ENCODE measurements at regions not wholly inside any gene's neighbourhood (a gene's known extent, or its start where the extent isn't known, plus 50 kb on each side); places are given as distances from the start of the nearest gene placed in this dataset.

DNA sequence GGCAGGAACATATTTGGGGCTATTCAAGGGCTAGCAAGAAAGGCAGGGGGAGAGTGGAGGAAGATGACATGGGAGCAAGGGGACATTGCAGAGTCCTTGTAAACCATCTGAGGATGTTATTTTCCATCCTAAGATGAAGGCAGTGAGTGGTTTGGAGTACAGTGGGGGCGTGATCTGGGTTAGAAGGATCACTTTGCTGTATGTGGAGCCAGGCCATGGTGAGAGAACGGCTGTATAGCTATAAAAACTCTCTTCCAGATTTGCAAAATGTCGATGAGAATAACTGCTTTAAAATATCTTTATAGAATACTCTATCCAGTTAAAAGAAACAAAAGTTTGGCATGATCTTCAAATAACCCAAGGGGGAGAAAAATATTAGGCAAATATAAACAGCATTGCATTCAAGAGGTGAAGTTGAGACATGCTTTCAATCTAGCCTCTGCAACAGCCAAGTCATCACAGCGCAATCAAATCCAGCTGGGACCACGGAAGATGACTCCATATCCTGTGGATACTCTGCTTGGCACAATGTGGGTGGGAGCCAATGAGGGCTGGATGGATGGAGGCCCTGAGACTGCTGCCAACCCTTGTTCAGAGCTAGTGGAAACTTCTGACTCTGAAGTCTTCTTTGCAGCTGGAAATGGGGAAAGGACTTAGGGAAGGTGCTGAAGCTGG, 111.5 kb upstream of the BASP1 start:
- ATAC-seq, result no peak
- Histone ChIP-seq H3K27ac (ENCODE audit: extremely low read depth, low read depth, low read length) (no peak overlapping the region), H3K27me3 (ENCODE audit: control insufficient read depth in 2 of 2, insufficient read depth in 2 of 2, low read length in 2 of 2) (no peaks in the 10 kb centered on the region), H3K79me2 (ENCODE audit: control insufficient read depth, insufficient read depth, low read length) (no peaks in the 10 kb centered on the region), H3K9me3 (replicated peaks; ENCODE audit: control insufficient read depth, insufficient read depth, low read depth, low read length) (no peaks in the 10 kb centered on the region), H3K4me3 (no peak overlapping the region), H4K20me1 (replicated peaks; ENCODE audit: control insufficient read depth, insufficient read depth, low read length) (no peaks in the 10 kb centered on the region), H3K36me3 (ENCODE audit: control insufficient read depth, insufficient read depth, low read length) (no peaks in the 10 kb centered on the region), H2AFZ (ENCODE audit: low read depth, low read length) (no peak overlapping the region), H3K4me2 (ENCODE audit: insufficient read depth, low read length) (no peak overlapping the region), H3K9ac (ENCODE audit: insufficient read depth in 1 of 2, low read depth in 2 of 2, low read length in 2 of 2) (no peak overlapping the region), H3K9me1 (ENCODE audit: control insufficient read depth, insufficient read depth, low read length) (no peaks in the 10 kb centered on the region), H3K4me1 (replicated peaks in 1 of 2; ENCODE audit: control insufficient read depth in 2 of 2, insufficient read depth in 2 of 2, low read length in 2 of 2) (no peaks in the 10 kb centered on the region)
- no peak for DNase-seq (ENCODE audit: extremely low read depth in 1 of 4, low spot score in 3 of 4)
- no peak for FAIRE-seq
- ChIA-PET POLR2A (no interaction called here), CTCF (ENCODE audit: low intra/inter-chr PET ratio) (no interaction called here)
- intact Hi-C loops (cut with micrococcal nuclease) (no loop called here), in situ Hi-C loops (cut with MboI) (no loop called here)
- 1% methylated on average over 5 of the region's 5 CpGs for WGBS (ENCODE audit: insufficient coverage, low coverage, missing lambda C conversion rate)
- no TSS peak for BruUV-seq (replicated peaks)
- TF ChIP-seq SNIP1 (IDR thresholded peaks at IDR 0.05; ENCODE audit: low read depth), result no peak
- no peak for TF ChIP-seq POU5F1 (IDR thresholded peaks at IDR 0.05; ENCODE audit: borderline replicate concordance, low read depth, low read length, partially characterized antibody)
- TF ChIP-seq, protein P1, sequence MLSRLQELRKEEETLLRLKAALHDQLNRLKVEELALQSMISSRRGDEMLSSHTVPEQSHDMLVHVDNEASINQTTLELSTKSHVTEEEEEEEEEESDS (CRISPR knock-in tag; IDR thresholded peaks at IDR 0.05), result no peak
- no peak for TF ChIP-seq LARP7 (IDR thresholded peaks at IDR 0.05)
- no peak for TF ChIP-seq CHCHD3 (CRISPR knock-in tag; IDR thresholded peaks at IDR 0.05)
- TF ChIP-seq ZNF695 (CRISPR knock-in tag; IDR thresholded peaks at IDR 0.05), result no peak
- TF ChIP-seq PHF21A (IDR thresholded peaks at IDR 0.05; ENCODE audit: borderline replicate concordance, low read depth), result no peak
- no peak for TF ChIP-seq XRCC4 (IDR thresholded peaks at IDR 0.05; ENCODE audit: extremely low read depth, insufficient read depth, insufficient read length)
- TF ChIP-seq PATZ1 (CRISPR knock-in tag; IDR thresholded peaks at IDR 0.05; ENCODE audit: borderline replicate concordance), result no peak
- no peak for TF ChIP-seq BDP1 (IDR thresholded peaks at IDR 0.05; ENCODE audit: insufficient read depth, insufficient read length)
- no peak for TF ChIP-seq ZFP36 (IDR thresholded peaks at IDR 0.05; ENCODE audit: low read depth, low read length, partially characterized antibody)
- no peak for TF ChIP-seq SUPT5H (IDR thresholded peaks at IDR 0.05)
- no peak for TF ChIP-seq FOXP1 (CRISPR knock-in tag; IDR thresholded peaks at IDR 0.05)
- TF ChIP-seq MTA3 (IDR thresholded peaks at IDR 0.05; ENCODE audit: borderline replicate concordance), result no peak
- no peak for TF ChIP-seq HNRNPLL (IDR thresholded peaks at IDR 0.05; ENCODE audit: low read depth, low read length, poor library complexity, severe bottlenecking)
- TF ChIP-seq JUN (IDR thresholded peaks at IDR 0.05; ENCODE audit: borderline replicate concordance, low read depth, low read length), result no peak
- no peak for TF ChIP-seq JUN (CRISPR knock-in tag; IDR thresholded peaks at IDR 0.05; ENCODE audit: borderline replicate concordance)
- no peak for TF ChIP-seq ZKSCAN1 (IDR thresholded peaks at IDR 0.05; ENCODE audit: low read depth, low read length)
